HG03521 (cell line): ENCODE measurements at regions not wholly inside any gene's neighbourhood (a gene's known extent, or its start where the extent isn't known, plus 50 kb on each side); places are given as distances from the start of the nearest gene placed in this dataset.
A peak's percentile ranks its signal among the peaks of the same experiment; 100 is the strongest.
"Not testable (repeated sequence)": the region's sequence is repeated elsewhere in the genome, so short reads cannot be mapped to it uniquely, and the experiment has no call there.

ENCODE experiments used
- ATAC-seq: cut with Tn5 transposase; IDR thresholded peaks from one replicate; pipeline ENCODE4 v1.9.1; 2021; ENCODE audit warnings: mild to moderate bottlenecking, moderate library complexity; ENCODE audit not compliant: unreplicated experiment

- ATAC-seq = no peak
Observed at GRCh38 chr2:181789827-181790448, 101.6 kb upstream of the ITPRID2 start.

- ATAC-seq = peak; percentile 92
Observed at GRCh38 chr2:181790716-181791649, 100.5 kb upstream of the ITPRID2 start.

- no peak for ATAC-seq
Observed at GRCh38 chr2:181792906-181793305, 98.6 kb upstream of the ITPRID2 start.

- no peak for ATAC-seq
Observed at GRCh38 chr2:181798022-181798421, 93.5 kb upstream of the ITPRID2 start.

- not testable (repeated sequence) for ATAC-seq
Observed at GRCh38 chr2:181802300-181802699, 89.2 kb upstream of the ITPRID2 start.

- ATAC-seq = not testable (repeated sequence)
Observed at GRCh38 chr2:181803903-181804799, 87.4 kb upstream of the ITPRID2 start.

- no peak for ATAC-seq
Observed at GRCh38 chr2:181805228-181806038, 86.1 kb upstream of the ITPRID2 start.

GRCh38 chr2:181806039-181806392 lies 85.5 kb upstream of the ITPRID2 start:
- ATAC-seq = no peak

- ATAC-seq = no peak
Observed at GRCh38 chr2:181807526-181807925, 84.0 kb upstream of the ITPRID2 start.

- no peak for ATAC-seq
Observed at GRCh38 chr2:181810823-181811695, 80.5 kb upstream of the ITPRID2 start.

GRCh38 chr2:181812106-181812743 lies 79.3 kb upstream of the ITPRID2 start:
- ATAC-seq = no peak

GRCh38 chr2:181814057-181814491 lies 77.5 kb upstream of the ITPRID2 start:
- ATAC-seq = no peak

GRCh38 chr2:181817509-181817908 lies 74.0 kb upstream of the ITPRID2 start:
- no peak for ATAC-seq

- no peak for ATAC-seq
Observed at GRCh38 chr2:181818058-181818680, 73.4 kb upstream of the ITPRID2 start.

- no peak for ATAC-seq
Observed at GRCh38 chr2:181818840-181819239, 72.7 kb upstream of the ITPRID2 start.

- ATAC-seq = no peak
Observed at GRCh38 chr2:181821049-181821448, 70.5 kb upstream of the ITPRID2 start.

- ATAC-seq = no peak
Observed at GRCh38 chr2:181822097-181822496, 69.4 kb upstream of the ITPRID2 start.

GRCh38 chr2:181823405-181823804 lies 68.1 kb upstream of the ITPRID2 start:
- ATAC-seq = no peak
